Fibroblast of villous mesenchyme (primary cell): ENCODE measurements at regions not wholly inside any gene's neighbourhood (a gene's known extent, or its start where the extent isn't known, plus 50 kb on each side); places are given as distances from the start of the nearest gene placed in this dataset.

ENCODE experiments used
- DNase-seq: peaks from one replicate; pipeline ENCODE4 v3.0.0-alpha.2; 2010; ENCODE audit warnings: low read depth
- H3K4me3 ChIP-seq: 2 replicates; pipeline ENCODE4 v1.5.1; 2011; ENCODE audit warnings: low read depth, mild to moderate bottlenecking, low read length
- CTCF ChIP-seq: IDR thresholded peaks from 2 replicates; pipeline ENCODE4 v1.5.1; 2012; ENCODE audit warnings: low read depth, mild to moderate bottlenecking, low read length; ENCODE audit not compliant: insufficient read depth

DNA sequence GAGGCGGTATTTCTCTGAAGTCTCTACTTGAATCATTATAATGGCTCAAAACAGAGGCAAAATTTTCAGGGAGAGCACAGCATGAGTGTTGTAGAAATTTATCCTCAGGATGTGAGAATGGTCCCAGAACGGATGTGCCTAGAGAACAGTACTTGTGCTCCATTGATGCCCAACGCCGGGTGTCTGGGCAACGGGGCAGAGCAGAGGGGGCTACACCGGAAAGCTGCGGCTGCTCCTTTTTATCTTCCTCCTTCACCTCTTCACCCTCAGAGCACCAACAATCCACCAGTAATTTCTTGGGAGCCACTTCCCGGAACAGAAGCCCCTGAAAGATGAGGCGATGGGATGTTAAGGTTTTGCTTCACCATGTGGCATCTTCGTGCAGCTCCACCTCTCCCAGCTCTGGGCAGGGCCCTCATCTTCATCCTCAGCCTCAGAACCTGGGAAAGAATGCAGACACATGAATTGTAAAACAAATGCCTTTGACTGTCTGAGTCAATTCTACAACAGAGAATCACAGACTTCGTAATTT lies 71.5 kb downstream of the PTGR3 start:
- no peak overlapping the region for H3K4me3 ChIP-seq
- TF ChIP-seq CTCF = no peak
- no peak for DNase-seq

- TF ChIP-seq CTCF = no peak
- no peak for DNase-seq
- no peak overlapping the region for H3K4me3 ChIP-seq
These were observed 73.7 kb downstream of the PTGR3 start for GRCh38 chr18:75135158-75135725.

DNA sequence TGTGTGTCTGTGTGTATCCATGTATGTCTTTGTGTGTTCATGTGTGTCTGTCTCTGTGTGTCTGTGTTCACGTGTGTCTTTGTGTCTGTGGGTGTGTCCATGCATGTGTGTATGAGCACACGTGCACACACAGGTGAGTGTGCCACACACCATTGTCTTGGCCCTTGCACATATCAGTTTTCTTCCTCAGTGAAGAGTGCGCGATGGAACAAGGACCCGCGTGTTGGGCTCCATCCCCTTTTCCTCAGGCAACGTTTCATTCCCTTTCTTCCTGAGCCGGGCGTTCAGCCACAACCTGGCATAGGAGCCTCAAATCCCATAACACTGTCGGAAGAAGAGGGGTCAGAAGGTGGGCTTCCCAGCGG lies 74.3 kb downstream of the PTGR3 start:
- no peak for TF ChIP-seq CTCF
- H3K4me3 ChIP-seq = no peak overlapping the region
- DNase-seq = no peak

GRCh38 chr18:75133721-75134610 lies 75.0 kb downstream of the PTGR3 start:
- TF ChIP-seq CTCF = no peak
- no peak overlapping the region for H3K4me3 ChIP-seq
- no peak for DNase-seq

GRCh38 chr18:75132931-75133525 lies 75.9 kb downstream of the PTGR3 start:
- TF ChIP-seq CTCF = no peak
- no peak overlapping the region for H3K4me3 ChIP-seq
- DNase-seq = no peak

GRCh38 chr18:75132098-75132870 lies 76.7 kb downstream of the PTGR3 start:
- no peak overlapping the region for H3K4me3 ChIP-seq
- no peak for TF ChIP-seq CTCF
- DNase-seq = no peak
